RWPE2 (cell line): ENCODE measurements at regions not wholly inside any gene's neighbourhood (a gene's known extent, or its start where the extent isn't known, plus 50 kb on each side); places are given as distances from the start of the nearest gene placed in this dataset.

ENCODE experiments used
- ATAC-seq: fragments of 200-7000 bp; cut with Tn5 transposase; 3 replicates; pipeline ENCODE4 v1.9.1; 2021; ENCODE audit warnings: low read depth
- DNase-seq: peaks from one replicate; pipeline ENCODE4 v3.0.0-alpha.2; 2020; ENCODE audit warnings: low spot score
- H3K27ac ChIP-seq: fragments of 450-650 bp; 2 replicates; pipeline ENCODE4 v1.5.1; 2017; ENCODE audit warnings: mild to moderate bottlenecking; ENCODE audit not compliant: poor library complexity, severe bottlenecking
- H3K27me3 ChIP-seq: fragments of 250-450 bp; sonication (Bioruptor Pico); 2 replicates; pipeline ENCODE4 v1.5.1; 2021; ENCODE audit warnings: mild to moderate bottlenecking, moderate library complexity; ENCODE audit not compliant: insufficient read depth, poor library complexity, severe bottlenecking
- H3K36me3 ChIP-seq: fragments of 250-450 bp; sonication (Bioruptor Pico); 2 replicates; pipeline ENCODE4 v1.5.1; 2020; ENCODE audit warnings: low read depth, mild to moderate bottlenecking, moderate library complexity
- H3K4me1 ChIP-seq: fragments of 250-450 bp; sonication (Bioruptor Pico); 2 replicates; pipeline ENCODE4 v1.5.1; 2021; ENCODE audit warnings: mild to moderate bottlenecking, moderate library complexity; ENCODE audit not compliant: insufficient read depth, poor library complexity, severe bottlenecking
- H3K4me3 ChIP-seq: fragments of 250-450 bp; sonication (Bioruptor Pico); 2 replicates; pipeline ENCODE4 v1.5.1; 2021; ENCODE audit warnings: mild to moderate bottlenecking, moderate library complexity; ENCODE audit not compliant: severe bottlenecking
- H3K9me3 ChIP-seq: fragments of 250-450 bp; sonication (Bioruptor Pico); 2 replicates; pipeline ENCODE4 v1.5.1; 2021; ENCODE audit warnings: mild to moderate bottlenecking, moderate library complexity; ENCODE audit not compliant: severe bottlenecking
- CTCF ChIP-seq: fragments of 450-650 bp; IDR thresholded peaks from one replicate; pipeline ENCODE4 v1.5.1; 2017; ENCODE audit warnings: mild to moderate bottlenecking, moderate library complexity; ENCODE audit not compliant: poor library complexity, severe bottlenecking

- no peak overlapping the region for H3K27ac ChIP-seq
- H3K36me3 ChIP-seq, result no peaks in the 10 kb centered on the region
- no peak for TF ChIP-seq CTCF
- H3K4me3 ChIP-seq, result no peak overlapping the region
- H3K9me3 ChIP-seq, result no peaks in the 10 kb centered on the region
- H3K27me3 ChIP-seq, result no peaks in the 10 kb centered on the region
- no peaks in the 10 kb centered on the region for H3K4me1 ChIP-seq
- ATAC-seq (no peak), DNase-seq (no peak)
These were observed 686.3 kb upstream of the SETBP1 start for GRCh38 chr18:43994381-43994780.

- Histone ChIP-seq H3K4me1 (no peaks in the 10 kb centered on the region), H3K27me3 (peaks cover 17% of the 10 kb centered on the region), H3K9me3 (no peaks in the 10 kb centered on the region), H3K27ac (no peak overlapping the region), H3K4me3 (no peak overlapping the region), H3K36me3 (no peaks in the 10 kb centered on the region)
- DNase-seq, result no peak
- no peak for TF ChIP-seq CTCF
- ATAC-seq, result no peak
These were observed 666.8 kb upstream of the SETBP1 start for GRCh38 chr18:44013871-44014270.

GRCh38 chr18:44025421-44025820 is 655.3 kb upstream of the SETBP1 start:
- no peaks in the 10 kb centered on the region for H3K36me3 ChIP-seq
- no peaks in the 10 kb centered on the region for H3K27me3 ChIP-seq
- DNase-seq, result no peak
- no peaks in the 10 kb centered on the region for H3K9me3 ChIP-seq
- no peaks in the 10 kb centered on the region for H3K4me1 ChIP-seq
- ATAC-seq, result no peak
- no peak overlapping the region for H3K4me3 ChIP-seq
- TF ChIP-seq CTCF, result no peak
- H3K27ac ChIP-seq, result no peak overlapping the region

GRCh38 chr18:44028109-44028508 is 652.6 kb upstream of the SETBP1 start:
- H3K4me1 ChIP-seq, result no peaks in the 10 kb centered on the region
- no peak overlapping the region for H3K27ac ChIP-seq
- no peaks in the 10 kb centered on the region for H3K9me3 ChIP-seq
- no peaks in the 10 kb centered on the region for H3K36me3 ChIP-seq
- H3K27me3 ChIP-seq, result no peaks in the 10 kb centered on the region
- DNase-seq (no peak), ATAC-seq (no peak)
- TF ChIP-seq CTCF, result no peak
- no peak overlapping the region for H3K4me3 ChIP-seq

- no peak for DNase-seq
- Histone ChIP-seq H3K27ac (no peak overlapping the region), H3K9me3 (no peaks in the 10 kb centered on the region), H3K4me3 (no peak overlapping the region), H3K4me1 (no peaks in the 10 kb centered on the region), H3K27me3 (no peaks in the 10 kb centered on the region), H3K36me3 (no peaks in the 10 kb centered on the region)
- ATAC-seq, result no peak
- TF ChIP-seq CTCF, result no peak
These were observed 649.6 kb upstream of the SETBP1 start for GRCh38 chr18:44031063-44031462.
